ENCODE measurements at regions not wholly inside any gene's neighbourhood (a gene's known extent, or its start where the extent isn't known, plus 50 kb on each side); places are given as distances from the start of the nearest gene placed in this dataset.

GRCh38 chr4:35038845-35039244, 1205.5 kb downstream of the ARAP2 start:
- Histone ChIP-seq H3K4me2 (replicated peaks; ENCODE audit: extremely low read depth, low read length, poor library complexity, severe bottlenecking) (no peak overlapping the region), H2AFZ (ENCODE audit: insufficient read depth, low read depth, low read length, poor library complexity, severe bottlenecking) (no peak overlapping the region), H3K27ac (ENCODE audit: low read depth in 1 of 2, low read length in 2 of 2) (no peak overlapping the region), H3K9ac (ENCODE audit: insufficient read depth, low read length, poor library complexity, severe bottlenecking) (no peak overlapping the region), H3K79me2 (ENCODE audit: insufficient read depth, low read length) (no peaks in the 10 kb centered on the region), H3K9me3 (replicated peaks in 1 of 2; ENCODE audit: control insufficient read depth in 1 of 2, insufficient read depth in 1 of 2, low read length in 2 of 2) (peaks cover 0 to 6% of the 10 kb centered on the region in 2 donors), H3K27me3 (ENCODE audit: control insufficient read depth in 2 of 2, insufficient read depth in 2 of 2, low read length in 2 of 2) (no peaks in the 10 kb centered on the region), H3K4me1 (ENCODE audit: control insufficient read depth in 1 of 2, insufficient read depth in 2 of 2, low read length in 2 of 2) (no peaks in the 10 kb centered on the region), H3K36me3 (replicated peaks in 1 of 2; ENCODE audit: control insufficient read depth in 1 of 2, insufficient read depth in 2 of 2, low read length in 2 of 2) (no peaks in the 10 kb centered on the region), H4K20me1 (ENCODE audit: insufficient read depth, low read length) (no peaks in the 10 kb centered on the region), H3K4me3 (replicated peaks in 1 of 3; ENCODE audit: low read depth in 2 of 3, low read length in 3 of 3) (no peak overlapping the region)
- Mint-ChIP-seq H3K27me3 (ENCODE audit: low read depth in 3 of 3) (peaks cover 0 to 1% (median 0%) of the 10 kb centered on the region in 3 donors), H3K27ac (no peak overlapping the region), H3K9me3 (peaks cover 0 to 5% (median 0%) of the 10 kb centered on the region in 7 donors), H3K36me3 (no peaks in the 10 kb centered on the region), H3K4me1 (no peaks in the 10 kb centered on the region), H3K4me3 (no peak overlapping the region)
- no peak for DNase-seq
- TF ChIP-seq CTCF (IDR thresholded peaks at IDR 0.05): no peak
- intact Hi-C loops (cut with micrococcal nuclease): no loop called here
- 89% methylated on average over 7 of the region's 7 CpGs for WGBS (ENCODE audit: insufficient coverage)

- Histone ChIP-seq H3K4me2 (replicated peaks; ENCODE audit: extremely low read depth, low read length, poor library complexity, severe bottlenecking) (no peak overlapping the region), H3K4me3 (replicated peaks in 1 of 3; ENCODE audit: low read depth in 2 of 3, low read length in 3 of 3) (no peak overlapping the region), H3K36me3 (replicated peaks in 1 of 2; ENCODE audit: control insufficient read depth in 1 of 2, insufficient read depth in 2 of 2, low read length in 2 of 2) (no peaks in the 10 kb centered on the region), H3K27ac (ENCODE audit: low read depth in 1 of 2, low read length in 2 of 2) (no peak overlapping the region), H3K9me3 (replicated peaks in 1 of 2; ENCODE audit: control insufficient read depth in 1 of 2, insufficient read depth in 1 of 2, low read length in 2 of 2) (peaks cover 0 to 5% of the 10 kb centered on the region in 2 donors), H3K9ac (ENCODE audit: insufficient read depth, low read length, poor library complexity, severe bottlenecking) (no peak overlapping the region), H4K20me1 (ENCODE audit: insufficient read depth, low read length) (no peaks in the 10 kb centered on the region), H3K27me3 (ENCODE audit: control insufficient read depth in 2 of 2, insufficient read depth in 2 of 2, low read length in 2 of 2) (no peaks in the 10 kb centered on the region), H3K79me2 (ENCODE audit: insufficient read depth, low read length) (no peaks in the 10 kb centered on the region), H3K4me1 (ENCODE audit: control insufficient read depth in 1 of 2, insufficient read depth in 2 of 2, low read length in 2 of 2) (no peaks in the 10 kb centered on the region), H2AFZ (ENCODE audit: insufficient read depth, low read depth, low read length, poor library complexity, severe bottlenecking) (no peak overlapping the region)
- Mint-ChIP-seq H3K27ac (peak overlapping the region in 1 of 7 donors; percentile 64), H3K4me3 (no peak overlapping the region), H3K9me3 (peaks cover 0 to 9% (median 0%) of the 10 kb centered on the region in 7 donors), H3K27me3 (ENCODE audit: low read depth in 3 of 3) (no peaks in the 10 kb centered on the region), H3K4me1 (no peaks in the 10 kb centered on the region), H3K36me3 (no peaks in the 10 kb centered on the region)
- DNase-seq: no peak
- intact Hi-C loops (cut with micrococcal nuclease): no loop called here
- TF ChIP-seq CTCF (IDR thresholded peaks at IDR 0.05): no peak
- no CpG with 5 or more reads among the region's 9 CpGs for WGBS (ENCODE audit: insufficient coverage)
Observed at GRCh38 chr4:35052546-35052945, 1191.8 kb downstream of the ARAP2 start.
